Gastrocnemius medialis (tissue), 4 donors: ENCODE measurements at regions not wholly inside any gene's neighbourhood (a gene's known extent, or its start where the extent isn't known, plus 50 kb on each side); places are given as distances from the start of the nearest gene placed in this dataset.

Source experiments
- CTCF ChIP-seq, 5 experiments: fragments of 450-650 bp in 3 of 5; fragments of 200-600 bp in 2 of 5; sonication (generic) in 2 of 5; IDR thresholded peaks in 4 of 5; conservative IDR thresholded peaks in 1 of 5; 1 replicate in 4 of 5; 2 replicates in 1 of 5; pipeline ENCODE4 v1.5.1; 2016 to 2019; ENCODE audit warnings: antibody characterized with exemption in 5 of 5, mild to moderate bottlenecking in 3 of 5, moderate library complexity in 3 of 5
- POLR2A ChIP-seq, 2 donors: fragments of 450-650 bp; IDR thresholded peaks; one replicate each; pipeline ENCODE4 v1.6.1; 2017; ENCODE audit warnings: antibody characterized with exemption in 2 of 2, mild to moderate bottlenecking in 2 of 2, moderate library complexity in 2 of 2

GRCh38 chrX:10965174-10965798 lies 145.8 kb upstream of the HCCS start:
- TF ChIP-seq POLR2A (IDR thresholded peaks at IDR 0.05) (no peak), CTCF (IDR thresholded peaks at IDR 0.05 in 4 of 5, conservative IDR thresholded peaks at IDR 0.05 in 1 of 5) (no peak)
